Natural killer cell (primary cell): ENCODE measurements at regions not wholly inside any gene's neighbourhood (a gene's known extent, or its start where the extent isn't known, plus 50 kb on each side); places are given as distances from the start of the nearest gene placed in this dataset.

Source experiments
- ATAC-seq, 3 donors: fragments of 150-1000 bp in 2 of 3; fragments of 200-7000 bp in 1 of 3; cut with Tn5 transposase; 1 replicate in 1 of 3; 2 replicates in 2 of 3; pipeline ENCODE4 v1.10.0; 2021; ENCODE audit warnings: mild to moderate bottlenecking in 2 of 3, moderate library complexity in 2 of 3
- DNase-seq, 2 donors: peaks; one replicate each; pipeline versions ENCODE4 v3.0.0 to v3.0.0-alpha.2; 2013 to 2021; ENCODE audit warnings: mixed read lengths in 1 of 2
- H3K27ac ChIP-seq: one replicate; pipeline ENCODE4 v1.5.1; 2013; ENCODE audit warnings: mild to moderate bottlenecking, low read length
- H3K27me3 ChIP-seq: one replicate; pipeline ENCODE4 v1.6.1; 2013; ENCODE audit warnings: low read length; ENCODE audit not compliant: control insufficient read depth, insufficient read depth
- H3K36me3 ChIP-seq: one replicate; pipeline ENCODE4 v1.6.1; 2013; ENCODE audit warnings: low read length; ENCODE audit not compliant: control insufficient read depth, insufficient read depth
- H3K4me1 ChIP-seq: one replicate; pipeline ENCODE4 v1.6.1; 2013; ENCODE audit warnings: low read length; ENCODE audit not compliant: control insufficient read depth, insufficient read depth
- H3K4me3 ChIP-seq: one replicate; pipeline ENCODE4 v1.5.1; 2013; ENCODE audit warnings: low read length
- H3K9me3 ChIP-seq: one replicate; pipeline ENCODE4 v1.6.1; 2013; ENCODE audit warnings: low read length; ENCODE audit not compliant: control insufficient read depth, insufficient read depth
- H3K27ac Mint-ChIP-seq, 2 donors: one replicate each; pipeline ENCODE4 v1.8.0; 2022; ENCODE audit warnings: mild to moderate bottlenecking in 2 of 2, mixed read lengths in 2 of 2, moderate library complexity in 1 of 2
- H3K27me3 Mint-ChIP-seq, 2 donors: one replicate each; pipeline ENCODE4 v1.8.0; 2022; ENCODE audit warnings: low read depth in 2 of 2, mixed read lengths in 2 of 2
- H3K36me3 Mint-ChIP-seq: one replicate; pipeline ENCODE4 v1.8.0; 2022; ENCODE audit warnings: mixed read lengths
- H3K4me1 Mint-ChIP-seq, 2 donors: one replicate each; pipeline ENCODE4 v1.8.0; 2022; ENCODE audit warnings: mixed read lengths in 2 of 2
- H3K4me3 Mint-ChIP-seq: one replicate; pipeline ENCODE4 v1.8.0; 2022; ENCODE audit warnings: mild to moderate bottlenecking, moderate library complexity, mixed read lengths
- H3K9me3 Mint-ChIP-seq, 2 donors: one replicate each; pipeline ENCODE4 v1.8.0; 2022; ENCODE audit warnings: mixed read lengths in 2 of 2
- CTCF ChIP-seq: fragments of 200-600 bp; IDR thresholded peaks from one replicate; pipeline ENCODE4 v1.8.0; 2022; ENCODE audit warnings: antibody characterized with exemption
- WGBS: methylation state at CpG from one replicate; pipeline ENCODE4 v1.1.7; 2013; ENCODE audit warnings: missing lambda C conversion rate; ENCODE audit not compliant: insufficient coverage; 5-methylcytosine and 5-hydroxymethylcytosine counted together
- intact Hi-C: fragments of 100-400 bp; cut with micrococcal nuclease; formaldehyde crosslinking; loops from one replicate; pipeline ENCODE4 v1.14.2; 2022

- 100% methylated on average over 1 of the region's 1 CpG for WGBS
- no peak for ATAC-seq
- no peaks in the 10 kb centered on the region for H3K9me3 ChIP-seq
- no peak for TF ChIP-seq CTCF
- no peak overlapping the region for H3K27ac ChIP-seq
- DNase-seq = no peak
- no peaks in the 10 kb centered on the region for H3K9me3 Mint-ChIP-seq
- H3K27ac Mint-ChIP-seq = peak overlapping the region; percentile 59 to 92
- no peaks in the 10 kb centered on the region for H3K27me3 Mint-ChIP-seq
- H3K4me1 Mint-ChIP-seq = peaks cover 53 to 60% of the 10 kb centered on the region in 2 donors
- H3K4me3 ChIP-seq = no peak overlapping the region
- no peaks in the 10 kb centered on the region for H3K36me3 Mint-ChIP-seq
- peak overlapping the region; percentile 51 for H3K4me3 Mint-ChIP-seq
- H3K4me1 ChIP-seq = peaks cover 34% of the 10 kb centered on the region
- H3K36me3 ChIP-seq = no peaks in the 10 kb centered on the region
- intact Hi-C loops = no loop called here
- H3K27me3 ChIP-seq = no peaks in the 10 kb centered on the region
Measured at GRCh38 chr3:177641206-177641605, 443.9 kb upstream of the TBL1XR1 start.

GRCh38 chr3:177642042-177642803 lies 444.9 kb upstream of the TBL1XR1 start:
- H3K4me3 Mint-ChIP-seq = peak overlapping the region; percentile 70
- H3K27ac Mint-ChIP-seq = peak overlapping the region; percentile 59 to 92
- Histone ChIP-seq H3K36me3 (no peaks in the 10 kb centered on the region), H3K9me3 (no peaks in the 10 kb centered on the region), H3K27ac (peak overlapping the region; percentile 77), H3K27me3 (no peaks in the 10 kb centered on the region), H3K4me3 (no peak overlapping the region), H3K4me1 (peaks cover 38% of the 10 kb centered on the region)
- H3K27me3 Mint-ChIP-seq = no peaks in the 10 kb centered on the region
- no peaks in the 10 kb centered on the region for H3K36me3 Mint-ChIP-seq
- peak; percentile 41 to 59 (median 49) for ATAC-seq
- intact Hi-C loops = no loop called here
- DNase-seq = no peak
- no peak for TF ChIP-seq CTCF
- H3K9me3 Mint-ChIP-seq = no peaks in the 10 kb centered on the region
- peaks cover 63 to 71% of the 10 kb centered on the region in 2 donors for H3K4me1 Mint-ChIP-seq
- WGBS = 38% methylated on average over 7 of the region's 8 CpGs

GRCh38 chr3:177642804-177643125 lies 445.5 kb upstream of the TBL1XR1 start:
- intact Hi-C loops = no loop called here
- no peak overlapping the region for H3K4me3 ChIP-seq

More at GRCh38 chr3:177642804-177643125, 445.5 kb upstream of the TBL1XR1 start:
- 12% methylated on average over 2 of the region's 3 CpGs for WGBS
- Histone ChIP-seq H3K9me3 (no peaks in the 10 kb centered on the region), H3K4me1 (peaks cover 42% of the 10 kb centered on the region), H3K27me3 (no peaks in the 10 kb centered on the region), H3K27ac (peak overlapping the region; percentile 77), H3K36me3 (no peaks in the 10 kb centered on the region)
- no peak for TF ChIP-seq CTCF
- Mint-ChIP-seq H3K9me3 (no peaks in the 10 kb centered on the region), H3K4me3 (peak overlapping the region; percentile 70), H3K4me1 (peaks cover 68 to 76% of the 10 kb centered on the region in 2 donors), H3K36me3 (no peaks in the 10 kb centered on the region), H3K27me3 (no peaks in the 10 kb centered on the region), H3K27ac (peak overlapping the region; percentile 59 to 92)
- DNase-seq (peak in 1 of 2 donors; percentile 56), ATAC-seq (peak; percentile 75 to 86 (median 82))
